ENCODE measurements at regions not wholly inside any gene's neighbourhood (a gene's known extent, or its start where the extent isn't known, plus 50 kb on each side); places are given as distances from the start of the nearest gene placed in this dataset.

- Histone ChIP-seq H3K4me3 (no peak overlapping the region), H3K27ac (no peak overlapping the region), H3K4me1 (no peaks in the 10 kb centered on the region), H3K27me3 (no peaks in the 10 kb centered on the region), H3K9me3 (peaks cover 0 to 12% of the 10 kb centered on the region in 2 donors), H3K36me3 (no peaks in the 10 kb centered on the region)
- ATAC-seq (no peak), DNase-seq (no peak)
- intact Hi-C loops (cut with DNase I) = no loop called here
- TF ChIP-seq CTCF (IDR thresholded peaks at IDR 0.05) = no peak
Measured at GRCh38 chr5:22970956-22971618, 117.9 kb upstream of the CDH12 start.

GRCh38 chr5:22970491-22970890, 117.3 kb upstream of the CDH12 start:
- intact Hi-C loops (cut with DNase I) = no loop called here

GRCh38 chr5:22968386-22968785, 115.2 kb upstream of the CDH12 start:
- no peak for TF ChIP-seq CTCF (IDR thresholded peaks at IDR 0.05)

More at GRCh38 chr5:22970491-22970890, 117.3 kb upstream of the CDH12 start:
- Histone ChIP-seq H3K36me3 (no peaks in the 10 kb centered on the region), H3K27me3 (no peaks in the 10 kb centered on the region), H3K4me3 (no peak overlapping the region), H3K27ac (no peak overlapping the region), H3K9me3 (peaks cover 0 to 12% of the 10 kb centered on the region in 2 donors), H3K4me1 (no peaks in the 10 kb centered on the region)
- DNase-seq = no peak
- no peak for TF ChIP-seq CTCF (IDR thresholded peaks at IDR 0.05)
- ATAC-seq = no peak

GRCh38 chr5:22965960-22966359, 112.8 kb upstream of the CDH12 start:
- no peak for DNase-seq
- no peak for ATAC-seq
- H3K9me3 ChIP-seq = peaks cover 0 to 9% of the 10 kb centered on the region in 2 donors
- no peak overlapping the region for H3K27ac ChIP-seq
- no peak for TF ChIP-seq CTCF (IDR thresholded peaks at IDR 0.05)
- H3K27me3 ChIP-seq = no peaks in the 10 kb centered on the region
- H3K4me3 ChIP-seq = no peak overlapping the region
- intact Hi-C loops (cut with DNase I) = no loop called here
- no peaks in the 10 kb centered on the region for H3K4me1 ChIP-seq
- H3K36me3 ChIP-seq = no peaks in the 10 kb centered on the region

More at GRCh38 chr5:22968386-22968785, 115.2 kb upstream of the CDH12 start:
- H3K27me3 ChIP-seq = no peaks in the 10 kb centered on the region
- DNase-seq = no peak
- H3K27ac ChIP-seq = no peak overlapping the region
- no peak overlapping the region for H3K4me3 ChIP-seq
- no peaks in the 10 kb centered on the region for H3K36me3 ChIP-seq
- H3K9me3 ChIP-seq = peaks cover 0 to 13% of the 10 kb centered on the region in 2 donors
- H3K4me1 ChIP-seq = no peaks in the 10 kb centered on the region
- ATAC-seq = no peak
- intact Hi-C loops (cut with DNase I) = no loop called here

GRCh38 chr5:22964632-22965031, 111.5 kb upstream of the CDH12 start:
- no peak for TF ChIP-seq CTCF (IDR thresholded peaks at IDR 0.05)
- intact Hi-C loops (cut with DNase I) = no loop called here
- H3K9me3 ChIP-seq = peaks cover 0 to 3% of the 10 kb centered on the region in 2 donors
- H3K4me3 ChIP-seq = no peak overlapping the region
- H3K27ac ChIP-seq = no peak overlapping the region
- no peak for DNase-seq
- H3K27me3 ChIP-seq = no peaks in the 10 kb centered on the region
- no peaks in the 10 kb centered on the region for H3K36me3 ChIP-seq
- H3K4me1 ChIP-seq = no peaks in the 10 kb centered on the region
- ATAC-seq = no peak

Data from left lung (tissue), 4 donors.